GM12872 (cell line): ENCODE measurements at regions not wholly inside any gene's neighbourhood (a gene's known extent, or its start where the extent isn't known, plus 50 kb on each side); places are given as distances from the start of the nearest gene placed in this dataset.

ENCODE experiments used
- TF ChIP-seq, protein P1 (sequence below): IDR thresholded peaks from 3 replicates; pipeline ENCODE4 v1.5.1; 2011; ENCODE audit warnings: low read depth, mild to moderate bottlenecking, low read length, moderate library complexity; ENCODE audit not compliant: insufficient read depth

DNA sequence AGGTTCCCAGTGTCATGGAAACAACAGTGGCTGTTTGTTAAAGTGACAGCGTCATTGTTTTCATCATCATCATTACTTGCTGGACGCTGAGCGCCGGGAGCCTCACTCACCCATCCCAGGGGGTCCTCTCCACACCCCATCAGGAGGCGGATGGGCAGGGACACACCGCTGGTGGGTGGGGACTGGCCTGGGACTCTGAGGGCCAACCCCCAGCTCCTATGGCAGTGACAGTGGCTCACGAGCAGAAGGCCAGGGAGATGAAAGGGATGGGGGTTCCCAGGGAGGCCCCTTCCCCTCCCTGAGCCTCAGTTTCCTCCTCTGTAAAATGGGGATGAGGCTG lies 76.6 kb upstream of the PRR5 start:
- TF ChIP-seq, protein P1, sequence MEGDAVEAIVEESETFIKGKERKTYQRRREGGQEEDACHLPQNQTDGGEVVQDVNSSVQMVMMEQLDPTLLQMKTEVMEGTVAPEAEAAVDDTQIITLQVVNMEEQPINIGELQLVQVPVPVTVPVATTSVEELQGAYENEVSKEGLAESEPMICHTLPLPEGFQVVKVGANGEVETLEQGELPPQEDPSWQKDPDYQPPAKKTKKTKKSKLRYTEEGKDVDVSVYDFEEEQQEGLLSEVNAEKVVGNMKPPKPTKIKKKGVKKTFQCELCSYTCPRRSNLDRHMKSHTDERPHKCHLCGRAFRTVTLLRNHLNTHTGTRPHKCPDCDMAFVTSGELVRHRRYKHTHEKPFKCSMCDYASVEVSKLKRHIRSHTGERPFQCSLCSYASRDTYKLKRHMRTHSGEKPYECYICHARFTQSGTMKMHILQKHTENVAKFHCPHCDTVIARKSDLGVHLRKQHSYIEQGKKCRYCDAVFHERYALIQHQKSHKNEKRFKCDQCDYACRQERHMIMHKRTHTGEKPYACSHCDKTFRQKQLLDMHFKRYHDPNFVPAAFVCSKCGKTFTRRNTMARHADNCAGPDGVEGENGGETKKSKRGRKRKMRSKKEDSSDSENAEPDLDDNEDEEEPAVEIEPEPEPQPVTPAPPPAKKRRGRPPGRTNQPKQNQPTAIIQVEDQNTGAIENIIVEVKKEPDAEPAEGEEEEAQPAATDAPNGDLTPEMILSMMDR: no peak

DNA sequence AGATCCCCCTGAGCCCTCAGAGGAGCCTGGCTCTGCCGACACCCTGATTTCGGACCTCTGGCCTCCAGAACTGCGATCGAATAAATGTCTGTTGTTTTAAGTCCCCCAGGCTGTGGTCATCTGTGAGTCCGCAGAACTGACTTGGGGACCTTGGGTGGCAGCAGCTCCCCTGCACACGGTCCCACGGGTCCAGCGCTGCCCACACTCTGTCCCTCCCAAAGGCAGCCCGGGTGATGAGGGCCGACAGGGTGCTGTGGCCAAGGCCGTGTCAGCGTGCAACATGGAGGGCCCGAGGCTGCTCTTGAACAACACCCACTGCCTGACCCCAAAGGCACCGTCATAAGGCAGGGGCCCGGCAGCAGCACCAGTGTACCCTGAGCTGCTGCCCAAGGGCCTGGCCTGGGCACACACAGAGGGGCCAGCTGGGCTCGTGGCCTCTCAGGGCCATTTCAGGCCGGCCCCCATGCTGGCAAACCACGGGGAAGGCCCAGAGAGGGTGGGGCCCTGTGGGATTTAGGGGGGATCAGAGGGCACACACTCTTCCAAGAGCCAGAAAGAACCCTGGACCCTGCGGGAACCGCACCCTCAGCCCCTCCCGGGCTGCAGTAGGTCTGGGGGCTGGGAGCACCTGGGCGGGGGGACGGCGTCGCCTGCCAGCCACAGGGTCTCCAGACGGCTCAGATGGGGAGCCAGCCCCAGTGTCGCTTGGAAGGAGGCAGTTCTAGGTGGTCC lies 77.1 kb upstream of the PRR5 start:
- TF ChIP-seq, protein P1: no peak

DNA sequence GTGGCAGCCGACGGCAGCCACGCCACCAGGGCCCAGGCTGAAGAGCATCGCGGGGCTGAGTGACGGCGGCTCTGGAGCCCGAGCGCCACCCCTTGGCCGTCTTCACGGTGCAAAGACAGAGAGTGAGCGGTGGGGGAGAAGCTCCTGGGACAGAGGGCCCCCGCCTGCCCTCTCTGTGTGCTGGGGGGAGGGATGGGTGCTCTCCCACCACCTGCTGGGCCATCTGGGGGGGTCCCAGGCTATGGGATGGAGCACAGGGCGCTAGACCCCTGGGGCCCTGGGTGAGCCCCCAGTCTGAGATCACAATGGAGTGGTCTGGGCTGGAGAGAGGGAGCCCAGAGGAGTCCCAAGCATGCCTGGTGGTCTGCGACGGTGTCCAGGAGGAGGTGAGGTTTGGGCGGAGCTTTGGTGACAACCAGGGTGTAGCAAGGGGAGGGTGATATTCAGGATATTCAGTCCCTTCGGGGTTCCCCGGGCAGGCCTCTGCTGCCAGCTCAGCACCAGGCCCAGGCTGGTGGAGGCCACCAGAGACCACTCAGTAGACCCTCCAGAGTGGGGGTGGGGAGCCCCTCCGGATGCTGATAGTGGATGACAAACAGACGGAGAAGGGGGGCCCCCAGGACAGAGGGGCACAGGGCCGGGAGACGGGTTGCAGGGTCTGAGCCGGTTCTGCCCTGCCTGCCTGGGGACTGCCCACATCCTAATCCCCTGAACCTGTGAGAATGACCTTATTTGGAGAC lies 78.1 kb upstream of the PRR5 start:
- TF ChIP-seq, protein P1: peak; percentile 41; the same call in 1 of the 3 replicates

DNA sequence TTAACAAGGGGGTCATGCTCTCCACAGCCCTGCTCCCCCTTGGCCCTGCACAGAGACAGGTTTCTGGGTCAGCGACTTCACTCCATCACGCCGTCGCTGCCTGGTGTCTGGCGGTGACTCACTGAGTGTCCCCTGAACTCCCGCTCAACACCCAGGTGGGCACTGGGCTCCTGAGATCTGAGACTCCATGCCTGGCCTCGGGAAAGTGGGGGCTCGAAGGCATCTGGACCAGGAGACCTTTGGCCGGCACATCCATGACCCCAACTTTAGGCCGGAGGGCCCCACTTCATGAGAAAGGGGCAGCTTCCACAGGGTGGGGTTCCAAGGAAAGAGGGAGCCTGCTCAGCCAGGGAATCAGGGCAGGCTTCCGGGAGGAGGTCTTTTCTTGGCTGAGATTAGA lies 79.3 kb upstream of the PRR5 start:
- TF ChIP-seq, protein P1: no peak

DNA sequence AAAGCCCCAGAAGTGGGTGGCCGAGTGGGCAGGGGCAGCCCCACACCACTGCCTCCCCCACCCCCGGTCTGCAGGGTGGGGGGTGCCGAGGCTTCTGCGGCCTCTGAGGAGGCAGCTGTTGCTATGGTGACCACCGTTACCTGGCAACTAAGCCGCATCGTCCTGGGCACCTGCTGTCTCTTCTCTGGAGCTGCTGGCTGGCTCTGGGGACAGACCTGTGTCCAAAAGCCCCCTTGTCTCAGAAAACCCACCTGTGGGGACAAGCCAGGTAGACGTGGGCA lies 79.9 kb upstream of the PRR5 start:
- TF ChIP-seq, protein P1: no peak

DNA sequence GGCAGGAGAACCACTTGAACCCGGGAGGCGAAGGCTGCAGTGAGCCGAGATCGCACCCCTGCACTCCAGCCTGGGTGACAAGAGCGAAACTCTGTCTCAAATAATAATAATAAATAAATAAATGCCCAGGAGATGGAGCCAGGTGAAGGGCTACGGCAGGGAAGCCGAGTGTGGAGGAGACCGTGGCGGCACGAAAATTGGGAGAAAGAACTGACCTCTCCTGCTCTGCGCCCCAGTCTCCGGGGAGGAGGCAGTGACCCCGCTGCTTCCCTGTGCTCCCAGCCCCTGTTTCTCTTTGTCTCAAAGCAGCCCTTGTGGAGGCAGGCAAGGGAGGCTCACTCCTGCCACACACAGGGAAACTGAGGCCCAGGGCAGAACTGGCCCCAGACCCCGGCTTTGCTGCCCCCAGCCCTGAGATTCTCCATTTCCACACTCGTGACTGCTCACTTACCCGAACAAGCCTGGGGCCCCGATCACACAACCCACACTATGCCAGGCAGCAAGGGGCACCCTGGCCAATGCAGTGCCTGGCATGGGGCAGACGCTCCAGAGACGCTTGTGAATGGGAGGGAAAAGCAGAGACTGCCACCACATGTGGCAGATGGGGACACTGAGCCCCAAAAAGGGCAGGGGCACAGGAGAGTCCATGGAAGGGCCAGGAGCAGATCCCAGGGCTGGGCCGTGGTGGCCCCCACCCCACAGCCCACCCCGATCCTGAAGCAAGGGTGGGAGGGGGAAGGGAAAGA lies 80.4 kb upstream of the PRR5 start:
- TF ChIP-seq, protein P1: no peak

DNA sequence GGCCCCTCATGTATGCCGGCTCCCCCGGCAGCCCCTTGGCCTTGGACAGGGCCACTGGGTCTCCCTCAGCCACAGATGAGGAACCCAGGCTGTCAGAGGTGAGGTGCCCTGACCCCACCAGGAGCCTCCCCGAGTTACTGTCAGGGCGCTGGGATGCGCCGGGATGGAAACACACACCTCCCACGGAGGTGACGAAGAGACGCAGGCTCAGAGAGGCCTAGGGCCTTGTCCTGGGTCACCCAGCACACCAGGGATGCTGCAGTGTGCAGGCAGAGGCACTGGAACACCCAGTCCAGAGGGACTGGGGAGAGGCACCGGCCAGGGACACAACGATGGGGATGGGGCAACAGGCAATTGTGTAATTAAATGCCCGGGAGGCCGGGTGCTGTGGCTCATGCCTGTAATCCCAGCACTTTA lies 81.2 kb upstream of the PRR5 start:
- TF ChIP-seq, protein P1: no peak
